Gastroesophageal sphincter (tissue), 3 donors: ENCODE measurements at regions not wholly inside any gene's neighbourhood (a gene's known extent, or its start where the extent isn't known, plus 50 kb on each side); places are given as distances from the start of the nearest gene placed in this dataset.

Source experiments
- EP300 ChIP-seq: sonication (generic); formaldehyde crosslinking; IDR thresholded peaks from one replicate; pipeline ENCODE4 v1.6.1; 2017; ENCODE audit warnings: antibody characterized with exemption, mild to moderate bottlenecking
- POLR2A ChIP-seq, 2 donors: fragments of 450-650 bp; IDR thresholded peaks; one replicate each; pipeline ENCODE4 v1.6.1; 2017; ENCODE audit warnings: antibody characterized with exemption in 2 of 2, mild to moderate bottlenecking in 2 of 2, moderate library complexity in 1 of 2
- POLR2AphosphoS5 ChIP-seq: sonication (generic); formaldehyde crosslinking; IDR thresholded peaks from one replicate; pipeline ENCODE4 v1.6.1; 2017; ENCODE audit warnings: antibody characterized with exemption
- TF ChIP-seq, protein P1 (sequence below), 4 experiments: fragments of 200-600 bp in 2 of 4; fragments of 450-650 bp in 2 of 4; sonication (generic) in 1 of 4; IDR thresholded peaks; one replicate each; pipeline ENCODE4 v1.5.1; 2017 to 2019; ENCODE audit warnings: antibody characterized with exemption in 4 of 4, mild to moderate bottlenecking in 2 of 4, moderate library complexity in 2 of 4

GRCh38 chr11:122048401-122048800, 67.6 kb downstream of the BLID start:
- TF ChIP-seq POLR2A (IDR thresholded peaks at IDR 0.05) (no peak), POLR2AphosphoS5 (no peak), EP300 (no peak)
- TF ChIP-seq, protein P1, sequence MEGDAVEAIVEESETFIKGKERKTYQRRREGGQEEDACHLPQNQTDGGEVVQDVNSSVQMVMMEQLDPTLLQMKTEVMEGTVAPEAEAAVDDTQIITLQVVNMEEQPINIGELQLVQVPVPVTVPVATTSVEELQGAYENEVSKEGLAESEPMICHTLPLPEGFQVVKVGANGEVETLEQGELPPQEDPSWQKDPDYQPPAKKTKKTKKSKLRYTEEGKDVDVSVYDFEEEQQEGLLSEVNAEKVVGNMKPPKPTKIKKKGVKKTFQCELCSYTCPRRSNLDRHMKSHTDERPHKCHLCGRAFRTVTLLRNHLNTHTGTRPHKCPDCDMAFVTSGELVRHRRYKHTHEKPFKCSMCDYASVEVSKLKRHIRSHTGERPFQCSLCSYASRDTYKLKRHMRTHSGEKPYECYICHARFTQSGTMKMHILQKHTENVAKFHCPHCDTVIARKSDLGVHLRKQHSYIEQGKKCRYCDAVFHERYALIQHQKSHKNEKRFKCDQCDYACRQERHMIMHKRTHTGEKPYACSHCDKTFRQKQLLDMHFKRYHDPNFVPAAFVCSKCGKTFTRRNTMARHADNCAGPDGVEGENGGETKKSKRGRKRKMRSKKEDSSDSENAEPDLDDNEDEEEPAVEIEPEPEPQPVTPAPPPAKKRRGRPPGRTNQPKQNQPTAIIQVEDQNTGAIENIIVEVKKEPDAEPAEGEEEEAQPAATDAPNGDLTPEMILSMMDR (IDR thresholded peaks at IDR 0.05) = no peak
